GM23338 (cell line): ENCODE measurements at regions not wholly inside any gene's neighbourhood (a gene's known extent, or its start where the extent isn't known, plus 50 kb on each side); places are given as distances from the start of the nearest gene placed in this dataset.

Experiments
- ATAC-seq: fragments of 200-7000 bp; cut with Tn5 transposase; 3 replicates; pipeline ENCODE4 v1.9.1; 2020
- DNase-seq: peaks from one replicate; pipeline ENCODE4 v3.0.0-alpha.2; 2015; ENCODE audit warnings: low spot score
- H2AFZ ChIP-seq: fragments of 200-600 bp; sonication (generic); 2 replicates; pipeline ENCODE4 v1.8.0; 2016; ENCODE audit warnings: antibody characterized with exemption, mild to moderate bottlenecking, moderate library complexity
- H3F3A ChIP-seq: fragments of 200-600 bp; sonication (generic); replicated peaks from 2 replicates; pipeline ENCODE4 v1.8.0; 2017; ENCODE audit warnings: antibody characterized with exemption, mixed run types, low read depth
- H3K27ac ChIP-seq: fragments of 200-600 bp; sonication (generic); 2 replicates; pipeline ENCODE4 v1.6.1; 2016; ENCODE audit warnings: low read depth
- H3K27me3 ChIP-seq: fragments of 200-600 bp; sonication (generic); 2 replicates; pipeline ENCODE4 v1.8.0; 2016; ENCODE audit warnings: mild to moderate bottlenecking, mixed run types, moderate library complexity; ENCODE audit not compliant: insufficient read depth
- H3K36me3 ChIP-seq: fragments of 200-600 bp; sonication (generic); 2 replicates; pipeline ENCODE4 v1.8.0; 2016; ENCODE audit warnings: mild to moderate bottlenecking; ENCODE audit not compliant: insufficient read depth
- H3K4me1 ChIP-seq: fragments of 200-600 bp; sonication (generic); 2 replicates; pipeline ENCODE4 v1.8.0; 2016; ENCODE audit warnings: mild to moderate bottlenecking, moderate library complexity; ENCODE audit not compliant: insufficient read depth
- H3K4me2 ChIP-seq: fragments of 200-600 bp; sonication (generic); 2 replicates; pipeline ENCODE4 v1.7.1; 2017; ENCODE audit warnings: mixed run types
- H3K4me3 ChIP-seq: fragments of 200-600 bp; sonication (generic); 2 replicates; pipeline ENCODE4 v1.6.1; 2016; ENCODE audit warnings: mixed run types
- H3K79me2 ChIP-seq: fragments of 200-600 bp; sonication (generic); replicated peaks from 2 replicates; pipeline ENCODE4 v1.8.0; 2017; ENCODE audit warnings: mild to moderate bottlenecking; ENCODE audit not compliant: insufficient read depth
- H3K9me2 ChIP-seq: fragments of 200-600 bp; sonication (generic); 2 replicates; pipeline ENCODE4 v1.8.0; 2017; ENCODE audit not compliant: insufficient read depth
- H4K20me1 ChIP-seq: fragments of 200-600 bp; sonication (generic); replicated peaks from 2 replicates; pipeline ENCODE4 v1.8.0; 2017; ENCODE audit warnings: mild to moderate bottlenecking; ENCODE audit not compliant: insufficient read depth
- H3K27ac Mint-ChIP-seq: 2 replicates; pipeline ENCODE4 v1.8.0; 2020; ENCODE audit warnings: inconsistent platforms, mild to moderate bottlenecking, moderate library complexity, mixed read lengths
- H3K27me3 Mint-ChIP-seq: 3 replicates; pipeline ENCODE4 v1.8.0; 2022; ENCODE audit warnings: low read depth, mild to moderate bottlenecking, moderate library complexity, mixed read lengths, inconsistent platforms; ENCODE audit not compliant: insufficient read depth, poor library complexity
- H3K36me3 Mint-ChIP-seq: 3 replicates; pipeline ENCODE4 v1.8.0; 2021; ENCODE audit warnings: low read depth, mild to moderate bottlenecking, inconsistent platforms, moderate library complexity, mixed read lengths
- H3K4me1 Mint-ChIP-seq: 3 replicates; pipeline ENCODE4 v1.8.0; 2020; ENCODE audit warnings: mild to moderate bottlenecking, inconsistent platforms, mixed read lengths
- H3K4me3 Mint-ChIP-seq: 3 replicates; pipeline ENCODE4 v1.8.0; 2021; ENCODE audit warnings: moderate library complexity, mild to moderate bottlenecking, inconsistent platforms, mixed read lengths
- H3K9me3 Mint-ChIP-seq: 3 replicates; pipeline ENCODE4 v1.8.0; 2020; ENCODE audit warnings: moderate library complexity, mild to moderate bottlenecking, inconsistent platforms, mixed read lengths
- CREB1 ChIP-seq: fragments of 250-450 bp; sonication (Bioruptor Pico); IDR thresholded peaks from 2 replicates; pipeline ENCODE4 v1.5.0; 2020; ENCODE audit warnings: low read depth, mild to moderate bottlenecking, moderate library complexity
- CTCF ChIP-seq, 2 experiments: fragments of 200-600 bp in 1 of 2; sonication (generic) in 1 of 2; conservative IDR thresholded peaks; 2 replicates each; pipeline versions ENCODE4 v1.5.1 to v1.6.1; 2016 to 2017; ENCODE audit warnings: antibody characterized with exemption in 2 of 2, low read depth in 2 of 2, mild to moderate bottlenecking in 2 of 2, moderate library complexity in 1 of 2
- ETS1 ChIP-seq: IDR thresholded peaks from 2 replicates; pipeline ENCODE4 v1.6.1; 2016; ENCODE audit warnings: antibody characterized with exemption
- EZH2 ChIP-seq: fragments of 200-600 bp; sonication (generic); IDR thresholded peaks from one replicate; pipeline ENCODE4 v1.8.0; 2017; ENCODE audit warnings: antibody characterized with exemption, mild to moderate bottlenecking, low read depth; ENCODE audit not compliant: unreplicated experiment
- EZH2phosphoT487 ChIP-seq: fragments of 200-600 bp; sonication (generic); IDR thresholded peaks from one replicate; pipeline ENCODE4 v1.8.1; 2018; ENCODE audit warnings: antibody characterized with exemption; ENCODE audit not compliant: unreplicated experiment
- JUNB ChIP-seq: IDR thresholded peaks from one replicate; pipeline ENCODE4 v1.6.1; 2016; ENCODE audit warnings: antibody characterized with exemption; ENCODE audit not compliant: unreplicated experiment
- NANOG ChIP-seq: IDR thresholded peaks from 2 replicates; pipeline ENCODE4 v1.6.1; 2016; ENCODE audit warnings: antibody characterized with exemption, borderline replicate concordance
- POLR2AphosphoS5 ChIP-seq: IDR thresholded peaks from 2 replicates; pipeline ENCODE4 v1.6.1; 2016; ENCODE audit warnings: antibody characterized with exemption, low read depth
- REST ChIP-seq: IDR thresholded peaks from one replicate; pipeline ENCODE4 v1.6.1; 2018; ENCODE audit warnings: antibody characterized with exemption; ENCODE audit not compliant: unreplicated experiment
- STAT1 ChIP-seq: IDR thresholded peaks from one replicate; pipeline ENCODE4 v1.6.1; 2016; ENCODE audit warnings: antibody characterized with exemption; ENCODE audit not compliant: unreplicated experiment
- ZNF114 ChIP-seq: fragments of 250-450 bp; sonication (Bioruptor Pico); IDR thresholded peaks from 2 replicates; pipeline ENCODE4 v1.5.0; 2020; ENCODE audit warnings: mild to moderate bottlenecking, moderate library complexity
- ZNF331 ChIP-seq: fragments of 250-450 bp; sonication (Bioruptor Pico); IDR thresholded peaks from 2 replicates; pipeline ENCODE4 v1.5.0; 2020; ENCODE audit warnings: low read depth, mild to moderate bottlenecking, moderate library complexity
- ZNF462 ChIP-seq: fragments of 250-450 bp; sonication (Bioruptor Pico); IDR thresholded peaks from 2 replicates; pipeline ENCODE4 v1.5.0; 2020; ENCODE audit warnings: mild to moderate bottlenecking, moderate library complexity

- Mint-ChIP-seq H3K36me3 (peaks cover 2% of the 10 kb centered on the region; the same call in 1 of the 3 replicates), H3K27ac (no peak overlapping the region), H3K9me3 (no peaks in the 10 kb centered on the region), H3K4me3 (no peak overlapping the region), H3K27me3 (no peaks in the 10 kb centered on the region), H3K4me1 (no peaks in the 10 kb centered on the region)
- ATAC-seq (no peak), DNase-seq (no peak)
- no peaks in the 10 kb centered on the region for H3K9me2 ChIP-seq
- TF ChIP-seq NANOG (no peak), ZNF114 (CRISPR knock-in tag) (no peak), STAT1 (no peak), CREB1 (CRISPR knock-in tag) (no peak), EZH2phosphoT487 (no peak), ZNF331 (CRISPR knock-in tag) (no peak), POLR2AphosphoS5 (no peak), REST (no peak), ZNF462 (CRISPR knock-in tag) (no peak), JUNB (no peak), CTCF (conservative IDR thresholded peaks at IDR 0.05; ENCODE audit: low read depth in 2 of 2) (no peak), EZH2 (no peak), ETS1 (no peak)
- no peak overlapping the region for H3K27ac ChIP-seq
- peaks cover 55% of the 10 kb centered on the region for H3K79me2 ChIP-seq
- peaks cover under 1% of the 10 kb centered on the region; the same call in 1 of the 2 replicates for H3K4me1 ChIP-seq
- H3K4me2 ChIP-seq = no peak overlapping the region
- H3K36me3 ChIP-seq = no peaks in the 10 kb centered on the region
- H3F3A ChIP-seq = no peaks in the 10 kb centered on the region
- no peaks in the 10 kb centered on the region for H3K27me3 ChIP-seq
- H3K4me3 ChIP-seq = no peak overlapping the region
- H2AFZ ChIP-seq = no peak overlapping the region
- H4K20me1 ChIP-seq = peaks cover 5% of the 10 kb centered on the region; the same call in 1 of the 2 replicates
These were observed 57.4 kb downstream of the KCNRG start for GRCh38 chr13:50072676-50073075.
